Testis (tissue), 2 donors: ENCODE measurements at regions not wholly inside any gene's neighbourhood (a gene's known extent, or its start where the extent isn't known, plus 50 kb on each side); places are given as distances from the start of the nearest gene placed in this dataset.

Experiments
- CTCF ChIP-seq, 3 experiments: fragments of 450-650 bp in 2 of 3; fragments of 200-600 bp in 1 of 3; sonication (generic) in 1 of 3; IDR thresholded peaks; one replicate each; pipeline ENCODE4 v1.5.1; 2016 to 2019; ENCODE audit warnings: antibody characterized with exemption in 3 of 3, mild to moderate bottlenecking in 2 of 3, moderate library complexity in 1 of 3
- POLR2A ChIP-seq: fragments of 450-650 bp; IDR thresholded peaks from one replicate; pipeline ENCODE4 v1.6.1; 2017; ENCODE audit warnings: antibody characterized with exemption, mild to moderate bottlenecking, moderate library complexity

GRCh38 chr6:147722158-147722557 lies 213.7 kb downstream of the SAMD5 start:
- TF ChIP-seq CTCF (IDR thresholded peaks at IDR 0.05) (no peak), POLR2A (no peak)
